ENCODE measurements at regions not wholly inside any gene's neighbourhood (a gene's known extent, or its start where the extent isn't known, plus 50 kb on each side); places are given as distances from the start of the nearest gene placed in this dataset.
"Not testable (repeated sequence)": the region's sequence is repeated elsewhere in the genome, so short reads cannot be mapped to it uniquely, and the experiment has no call there.

DNA sequence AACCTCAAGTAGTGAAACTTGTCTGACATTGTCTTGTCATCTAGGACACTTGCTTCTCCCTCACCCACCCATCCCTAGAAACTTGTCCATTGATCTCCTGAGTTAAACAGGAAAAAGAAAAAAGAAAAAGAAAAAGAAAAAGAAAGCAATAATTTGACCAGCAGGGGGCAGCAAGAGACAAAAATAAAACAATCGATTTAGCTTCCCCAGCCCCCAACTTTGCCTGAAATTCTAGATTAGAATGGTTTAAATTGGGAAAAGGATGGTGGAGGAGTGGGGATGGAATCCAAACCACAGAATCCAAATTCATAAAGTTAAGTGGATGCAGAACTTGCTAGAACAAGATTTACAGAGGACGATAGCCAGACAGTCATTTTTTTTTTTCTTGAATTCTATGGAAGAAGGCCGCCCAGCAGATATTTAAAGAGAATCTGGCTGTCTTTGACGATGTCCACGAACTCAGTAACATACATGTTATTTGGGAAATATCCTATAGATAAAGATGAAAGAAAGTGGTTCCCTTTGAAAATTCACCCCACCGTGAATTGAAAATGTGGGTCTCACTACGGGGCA is 282.9 kb downstream of the USP46 start:
- no peak for DNase-seq

- DNase-seq: no peak
Observed at GRCh38 chr4:52377563-52377962, 281.5 kb downstream of the USP46 start.

DNA sequence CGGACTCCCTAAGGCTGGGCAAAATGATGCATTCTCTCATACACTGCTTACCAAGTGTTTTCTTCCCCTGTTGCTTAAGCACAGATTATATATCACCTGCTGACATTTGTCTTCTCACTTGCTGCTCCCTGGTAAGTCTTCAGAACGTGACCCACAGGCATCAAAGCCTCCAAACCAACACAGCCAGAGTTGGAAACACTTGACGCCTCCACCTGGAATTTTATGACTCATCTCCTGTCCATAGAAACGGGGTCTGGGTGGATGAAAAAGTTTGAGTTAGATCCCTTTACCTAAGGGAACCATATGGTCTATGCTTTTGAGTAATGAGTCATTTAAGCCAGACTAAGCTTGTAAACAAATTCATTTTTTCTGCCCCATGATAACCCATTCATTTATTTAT is 251.6 kb downstream of the USP46 start:
- DNase-seq: no peak

- DNase-seq: no peak
Observed at GRCh38 chr4:52408032-52408431, 251.1 kb downstream of the USP46 start.

DNA sequence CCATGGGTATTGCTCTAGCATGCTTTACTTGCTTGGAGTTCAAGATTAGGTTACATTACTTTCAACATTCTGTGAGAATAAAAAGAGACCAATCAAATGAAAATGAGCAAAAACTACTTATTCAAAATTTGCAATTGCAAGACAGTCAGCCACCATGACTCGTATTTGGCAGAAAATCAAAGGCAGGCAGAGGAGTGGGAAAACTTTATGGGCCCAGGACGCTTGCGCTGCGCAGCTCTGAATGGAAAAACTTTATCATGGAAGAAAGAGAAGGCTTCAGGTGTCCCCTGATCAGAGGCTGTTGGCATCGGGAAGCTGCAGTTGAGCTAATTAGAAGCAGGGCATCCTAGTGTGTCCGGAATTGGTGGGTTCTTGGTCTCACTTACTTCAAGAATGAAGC is 250.6 kb downstream of the USP46 start:
- no peak for DNase-seq

DNA sequence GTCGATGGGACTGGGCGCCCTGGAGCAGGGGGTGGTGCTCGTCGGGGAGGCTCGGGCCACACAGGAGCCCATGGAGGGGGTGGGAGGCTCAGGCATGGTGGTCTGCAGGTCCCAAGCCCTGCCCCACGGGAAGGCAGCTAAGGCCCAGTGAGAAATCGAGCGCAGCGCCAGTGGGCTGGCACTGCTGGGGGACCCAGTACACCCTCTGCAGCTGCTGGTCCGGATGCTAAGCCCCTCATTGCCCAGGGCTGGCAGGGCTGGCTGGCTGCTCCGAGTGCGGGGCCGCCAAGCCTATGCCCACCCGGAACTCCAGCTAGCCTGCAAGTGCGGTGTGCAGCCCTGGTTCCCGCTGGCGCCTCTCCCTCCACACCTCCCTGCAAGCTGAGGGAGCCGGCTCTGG is 249.3 kb downstream of the USP46 start:
- not testable (repeated sequence) for DNase-seq

DNA sequence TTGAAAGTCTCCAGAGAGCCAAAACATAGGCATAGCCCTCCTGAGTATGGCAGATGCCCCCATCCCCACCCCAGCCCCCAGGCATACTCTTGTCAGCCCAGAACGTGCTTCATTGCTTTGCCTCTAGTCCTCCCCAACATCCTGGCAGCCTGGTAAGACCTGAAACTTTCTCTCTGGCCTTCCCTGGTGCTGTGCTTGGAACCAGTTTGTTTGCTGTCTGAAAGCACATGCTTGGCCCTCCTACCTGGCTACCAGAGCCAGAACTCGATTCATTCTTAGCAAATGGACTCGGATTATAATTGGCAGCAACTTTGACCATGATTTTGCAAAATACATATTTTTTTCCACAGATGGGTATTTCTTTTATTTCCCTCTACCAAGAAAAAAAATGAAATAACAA is 248.1 kb downstream of the USP46 start:
- no peak for DNase-seq

DNA sequence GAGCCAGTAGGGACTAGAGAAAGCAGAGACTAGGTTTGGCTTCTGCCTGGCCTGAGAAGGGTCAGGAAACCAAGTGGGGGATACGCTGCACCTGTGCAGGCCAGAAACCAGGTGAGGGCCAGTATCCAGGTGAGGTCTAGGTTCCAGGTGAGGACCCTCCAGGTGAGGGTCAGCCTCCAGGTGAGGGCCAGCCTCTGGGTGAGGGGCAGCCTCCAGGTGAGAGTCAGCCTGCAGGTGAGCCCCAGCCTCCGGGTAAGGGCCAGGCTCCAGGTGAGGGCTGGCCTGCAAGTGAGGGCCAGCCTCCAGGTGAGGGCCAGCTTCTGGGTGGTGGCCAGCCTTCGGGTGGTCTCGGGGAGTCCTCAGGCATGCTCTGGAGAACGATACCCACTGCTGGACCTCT is 238.8 kb downstream of the USP46 start:
- no peak for DNase-seq

DNA sequence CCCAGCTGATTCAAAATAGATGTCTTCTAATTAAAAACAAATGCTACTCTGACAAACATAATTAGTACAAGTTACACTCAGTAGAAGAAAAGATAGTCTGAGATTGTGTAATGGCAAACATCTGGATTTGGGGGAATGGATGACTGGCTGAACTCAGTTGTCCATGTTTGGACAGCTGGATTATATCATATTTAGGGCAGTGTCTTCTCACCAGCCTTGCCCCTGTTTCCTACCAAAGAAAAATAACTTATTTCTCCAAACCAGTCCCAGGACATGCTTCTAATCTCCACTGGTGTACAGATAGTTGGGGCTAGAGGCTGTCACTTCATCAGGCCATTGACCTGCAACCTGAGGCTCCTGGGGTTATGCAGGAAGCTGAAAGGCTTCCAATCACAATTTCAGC is 237.3 kb downstream of the USP46 start:
- no peak for DNase-seq

- DNase-seq: no peak
Observed at GRCh38 chr4:52423967-52424366, 235.1 kb downstream of the USP46 start.

DNA sequence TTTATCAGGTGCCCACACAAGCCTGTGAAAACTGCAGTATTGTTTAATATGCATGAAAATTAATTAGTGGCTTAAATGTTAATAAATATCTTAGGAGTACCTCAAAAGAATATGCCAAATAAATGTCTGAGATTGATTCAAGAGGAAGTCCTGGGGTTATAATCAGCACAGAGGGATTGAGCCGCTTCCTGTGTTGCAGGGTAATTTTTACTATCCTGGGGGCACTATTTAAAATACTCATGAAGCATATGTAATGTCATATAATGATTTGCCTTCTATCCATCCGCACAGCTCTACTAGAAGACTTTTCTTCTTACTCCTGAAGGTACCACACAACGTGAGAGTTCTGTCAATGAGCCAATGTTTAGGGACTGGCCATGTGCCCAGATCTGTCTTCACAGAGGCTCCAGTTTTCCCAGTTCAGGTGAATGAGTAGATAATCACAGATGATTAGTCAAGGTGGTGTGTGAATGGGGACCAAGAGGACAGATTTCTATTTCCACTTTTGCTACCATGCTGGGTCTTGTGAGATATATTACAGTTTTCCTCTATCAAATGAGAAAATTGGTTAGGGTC is 233.3 kb downstream of the USP46 start:
- no peak for DNase-seq

DNA sequence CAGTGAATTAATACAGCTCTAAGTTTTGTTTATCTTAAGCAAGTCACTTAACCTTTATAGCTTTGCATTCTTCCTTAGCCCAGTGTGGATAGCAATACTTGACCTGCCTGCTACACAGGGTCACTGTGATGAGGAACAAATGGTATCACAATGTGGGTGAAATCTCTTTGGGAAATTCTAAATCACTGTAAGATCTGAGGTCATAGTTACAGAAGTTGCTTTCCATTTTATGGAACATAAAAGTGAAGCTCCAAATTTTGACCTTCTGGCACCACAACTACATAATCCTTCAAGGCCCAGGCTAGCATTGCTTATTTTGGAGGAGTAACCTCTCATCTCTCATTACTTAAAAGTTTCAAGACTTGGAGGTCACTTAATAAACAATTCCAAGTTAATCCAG is 227.7 kb downstream of the USP46 start:
- no peak for DNase-seq

GRCh38 chr4:52431869-52432268 is 227.2 kb downstream of the USP46 start:
- no peak for DNase-seq

GRCh38 chr4:52442524-52442923 is 216.6 kb downstream of the USP46 start:
- not testable (repeated sequence) for DNase-seq

- DNase-seq: no peak
Observed at GRCh38 chr4:52472444-52472843, 186.7 kb downstream of the USP46 start.

DNA sequence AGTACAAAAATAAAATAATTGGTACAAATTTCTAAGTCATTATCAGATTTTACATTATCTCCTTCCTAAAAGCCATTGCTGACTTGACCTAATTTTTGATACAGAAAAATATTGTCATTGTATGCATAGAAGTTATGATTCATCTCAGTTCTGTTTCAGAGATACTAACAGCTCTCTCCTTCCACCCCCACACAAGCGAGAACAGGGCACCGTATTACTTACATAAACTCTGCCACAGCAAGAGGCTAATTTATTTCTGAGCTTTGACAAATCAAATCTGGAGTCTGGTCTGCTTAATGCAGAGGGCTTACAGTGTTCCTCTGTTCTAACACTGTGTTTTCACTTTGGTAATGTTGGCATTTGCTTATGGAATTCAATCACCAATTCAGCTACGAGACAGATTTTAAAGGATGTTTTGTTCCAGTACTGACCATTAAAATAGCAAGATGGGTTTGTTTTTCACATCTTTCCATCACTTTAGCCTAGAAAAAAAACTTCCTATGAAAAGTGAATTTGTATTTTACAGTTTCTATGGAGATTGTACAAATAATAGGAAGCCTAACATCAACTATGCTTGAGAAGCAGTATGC is 181.8 kb downstream of the USP46 start:
- DNase-seq: no peak

DNA sequence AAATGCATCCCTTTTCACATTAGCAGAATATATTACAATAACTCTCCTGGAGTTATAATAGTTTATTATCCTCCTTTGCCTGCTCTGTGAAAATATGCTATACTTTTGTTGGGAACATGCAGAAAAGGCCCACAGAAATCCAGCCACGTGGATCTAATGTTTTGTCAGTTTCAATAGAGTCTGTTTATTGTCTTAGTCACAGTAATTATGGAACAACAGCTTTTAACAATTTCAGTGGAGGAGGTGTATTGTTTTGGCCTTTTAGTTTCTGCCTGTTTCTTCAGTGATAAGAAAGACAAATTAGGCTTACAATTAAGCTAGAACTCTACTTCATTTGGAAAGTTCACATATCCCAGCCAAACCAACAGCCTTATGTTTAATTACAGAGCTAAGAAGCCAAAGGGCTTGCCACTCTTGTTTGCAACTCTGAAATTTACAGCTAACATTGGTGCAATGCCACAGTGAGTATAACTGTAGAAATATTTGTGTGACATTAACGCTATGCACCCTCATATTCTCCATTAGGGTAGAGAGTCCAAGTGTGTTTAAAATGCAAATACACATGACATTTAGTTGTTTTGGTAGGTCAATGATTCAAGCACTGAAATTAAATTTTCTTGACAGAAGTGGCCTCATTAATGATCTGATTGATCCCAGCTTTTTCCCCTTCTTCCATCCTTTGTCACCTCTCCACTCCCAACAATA is 175.8 kb downstream of the USP46 start:
- DNase-seq: no peak

GRCh38 chr4:52507774-52508173 is 151.3 kb downstream of the USP46 start:
- no peak for DNase-seq

GRCh38 chr4:52510939-52511565 is 148.0 kb downstream of the USP46 start:
- no peak for DNase-seq

GRCh38 chr4:52511825-52512224 is 147.3 kb downstream of the USP46 start:
- DNase-seq: no peak

- DNase-seq: no peak
Observed at GRCh38 chr4:52512291-52512690, 146.8 kb downstream of the USP46 start.

GRCh38 chr4:52522093-52522492 is 137.0 kb downstream of the USP46 start:
- not testable (repeated sequence) for DNase-seq

DNA sequence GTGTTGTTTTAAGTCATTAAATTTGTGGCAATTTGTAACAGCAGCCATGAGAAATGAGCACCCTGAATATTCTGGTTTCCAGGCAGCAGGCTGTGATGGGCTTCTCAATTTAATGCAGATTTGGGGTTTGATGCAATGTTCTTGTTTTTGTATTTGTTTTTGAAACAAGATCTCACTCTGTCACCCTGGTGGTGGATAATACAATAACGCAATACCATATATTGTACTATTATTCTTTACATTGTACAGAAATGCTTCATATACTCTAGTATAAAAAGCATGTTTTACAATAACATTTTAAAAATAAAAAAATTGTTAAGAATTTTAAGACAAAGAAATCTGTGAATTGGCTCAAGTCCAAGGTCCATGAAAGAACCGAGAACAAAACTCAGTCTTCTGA is 129.1 kb downstream of the USP46 start:
- no peak for DNase-seq

GRCh38 chr4:52535793-52536192 is 123.3 kb downstream of the USP46 start:
- DNase-seq: no peak

Measured in cortex of kidney (tissue), 1 donor.